ENCODE measurements at regions not wholly inside any gene's neighbourhood (a gene's known extent, or its start where the extent isn't known, plus 50 kb on each side); places are given as distances from the start of the nearest gene placed in this dataset.

DNA sequence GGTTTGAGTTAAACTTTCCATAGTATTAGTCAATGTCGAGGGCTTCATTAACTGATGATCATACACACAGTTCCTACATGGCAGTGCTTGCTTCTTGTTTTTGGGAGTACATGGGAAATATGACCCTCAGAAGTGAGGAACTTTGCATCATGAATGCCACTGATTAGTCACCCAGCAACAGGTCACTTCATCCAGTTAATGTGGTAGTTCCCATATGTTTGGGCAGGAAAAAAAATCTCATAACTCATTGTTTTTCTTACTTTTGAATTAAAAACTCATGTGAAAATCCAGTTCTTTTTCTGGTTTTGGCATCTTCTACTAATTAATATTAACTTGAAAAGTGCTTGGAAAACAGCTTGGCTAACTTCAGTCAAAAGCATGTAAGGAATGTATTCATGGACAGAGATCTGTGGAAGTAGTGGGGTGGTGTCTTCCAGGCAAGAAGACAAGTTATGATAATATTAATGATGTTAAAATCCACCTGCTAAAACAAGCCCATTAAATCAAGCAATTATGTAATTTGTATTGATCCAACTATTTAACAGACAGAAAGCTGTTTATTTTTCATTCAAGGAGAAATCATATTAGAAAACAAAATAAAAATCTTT, 309.1 kb upstream of the NAV3 start:
- TF ChIP-seq POLR2A (IDR thresholded peaks at IDR 0.05; ENCODE audit: low read depth, low read length): no peak
- TF ChIP-seq POLR2AphosphoS5 (IDR thresholded peaks at IDR 0.05; ENCODE audit: low read depth, low read length): no peak

Data from GM12892 (cell line).